GM18508 (cell line): ENCODE measurements at regions not wholly inside any gene's neighbourhood (a gene's known extent, or its start where the extent isn't known, plus 50 kb on each side); places are given as distances from the start of the nearest gene placed in this dataset.

Experiments used
- ATAC-seq: cut with Tn5 transposase; IDR thresholded peaks from one replicate; pipeline ENCODE4 v1.9.1; 2021; ENCODE audit warnings: moderate number of reproducible peaks; ENCODE audit not compliant: insufficient read depth, unreplicated experiment

DNA sequence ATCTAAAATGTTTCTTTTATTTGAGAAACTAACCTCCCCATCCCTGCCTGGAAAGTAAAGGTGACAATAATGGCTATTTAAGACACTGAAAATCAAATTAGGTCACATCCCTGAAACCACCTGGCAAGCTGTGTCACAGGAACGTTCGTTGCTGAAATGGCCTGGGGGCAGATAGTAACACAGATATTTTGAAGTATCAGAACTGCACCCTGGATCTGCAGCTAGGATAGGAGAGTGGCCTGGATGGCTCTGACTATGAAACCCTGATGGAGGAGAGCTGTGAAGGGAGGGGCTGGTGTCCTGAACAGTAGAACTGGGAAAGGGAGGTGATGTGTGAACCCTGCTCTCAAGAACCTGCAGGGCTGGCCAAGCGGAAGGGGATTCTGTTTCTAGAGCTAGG lies 648.3 kb upstream of the CFAP20DC start:
- ATAC-seq, result no peak

DNA sequence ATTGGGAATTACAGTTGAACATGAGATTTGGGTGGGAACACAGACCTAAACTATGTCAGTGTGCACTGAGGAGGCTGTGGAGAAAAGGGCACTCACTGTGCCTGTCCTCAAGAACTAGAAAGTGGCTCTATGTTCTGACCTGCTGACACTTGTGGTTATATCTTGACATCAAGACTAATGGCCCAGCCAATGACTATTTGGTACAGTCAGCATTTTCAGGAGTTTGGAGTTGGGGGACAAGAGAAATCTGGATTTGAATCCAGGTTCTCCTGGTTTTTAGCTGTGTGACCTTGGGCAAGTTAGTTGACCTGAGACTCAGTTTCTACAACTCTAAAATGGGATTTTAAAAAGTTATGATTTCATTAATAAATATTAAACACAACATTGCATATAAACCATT lies 647.0 kb upstream of the CFAP20DC start:
- ATAC-seq, result no peak

DNA sequence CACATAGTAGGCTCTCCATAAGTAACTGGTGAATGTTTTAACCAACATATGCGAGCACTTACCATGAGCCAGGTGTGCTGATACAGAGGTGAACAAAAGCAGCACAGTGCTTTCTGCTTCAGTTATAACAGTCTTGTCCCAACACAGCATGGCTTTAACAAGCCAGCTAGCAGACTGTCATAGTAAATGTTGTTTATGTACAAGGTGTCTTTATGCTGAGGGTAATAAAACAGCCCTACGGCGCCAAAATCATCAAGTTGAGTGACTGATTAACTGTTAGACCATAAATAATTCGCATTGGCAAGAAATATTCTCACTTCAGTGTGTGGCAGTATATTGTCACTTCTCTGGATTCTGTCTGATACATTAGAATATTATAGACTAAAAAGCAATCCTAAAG lies 646.0 kb upstream of the CFAP20DC start:
- no peak for ATAC-seq

DNA sequence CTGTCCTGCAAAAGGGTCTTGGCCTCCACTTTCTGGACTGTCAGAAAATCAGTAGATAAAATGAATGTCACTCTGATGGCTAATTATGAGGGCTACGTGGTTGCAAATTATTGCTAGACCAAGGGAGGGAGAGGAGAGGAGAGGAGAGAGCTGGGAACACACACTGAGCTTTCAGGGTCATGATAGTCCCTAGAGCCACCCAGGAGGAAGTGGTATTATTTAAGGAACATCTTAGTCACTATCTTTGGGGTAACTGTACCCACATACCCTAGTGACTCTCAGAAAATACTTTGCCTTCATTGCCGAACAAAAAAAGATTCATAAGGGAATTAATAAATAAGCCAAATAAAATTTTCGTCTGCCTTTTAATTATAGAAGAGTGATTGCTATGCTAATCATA lies 642.3 kb upstream of the CFAP20DC start:
- no peak for ATAC-seq

DNA sequence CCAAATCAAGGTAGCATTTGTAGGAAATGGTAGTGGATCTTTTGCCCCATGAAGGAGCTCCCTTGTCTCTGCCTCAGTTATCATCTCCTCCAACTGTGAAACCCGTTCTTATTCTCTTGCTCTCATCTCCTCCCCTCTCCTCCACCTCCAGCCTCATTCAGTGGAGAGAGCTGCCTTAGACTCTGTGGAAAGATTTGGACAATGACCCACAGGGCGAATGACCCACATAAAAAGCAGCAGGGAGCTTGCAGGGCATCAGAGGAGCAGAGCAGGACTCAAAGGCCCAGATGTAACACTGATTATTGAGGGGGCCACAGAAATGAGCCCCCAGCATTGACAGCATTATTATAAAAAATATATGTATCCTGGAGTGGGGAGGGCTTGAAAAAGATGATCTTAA lies 641.1 kb upstream of the CFAP20DC start:
- ATAC-seq, result no peak

DNA sequence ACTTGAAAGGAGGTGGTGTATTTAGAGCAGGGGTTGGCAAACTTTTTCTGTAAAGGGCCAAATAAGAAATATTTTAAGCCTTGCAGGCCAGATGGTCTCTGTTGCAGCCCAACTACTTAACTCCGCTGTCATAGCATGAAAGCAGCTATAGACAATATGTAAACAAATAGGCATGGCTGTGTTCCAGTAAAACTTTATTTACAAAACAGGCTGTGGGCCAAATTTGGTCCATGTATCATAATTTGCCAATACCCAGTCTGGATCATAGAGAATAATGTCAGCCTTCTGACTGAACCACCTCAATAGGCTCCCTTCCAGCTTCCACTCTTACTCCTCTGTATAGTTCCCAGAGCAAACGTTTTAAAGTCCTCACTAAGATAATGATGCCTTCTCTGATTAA lies 638.8 kb upstream of the CFAP20DC start:
- no peak for ATAC-seq

DNA sequence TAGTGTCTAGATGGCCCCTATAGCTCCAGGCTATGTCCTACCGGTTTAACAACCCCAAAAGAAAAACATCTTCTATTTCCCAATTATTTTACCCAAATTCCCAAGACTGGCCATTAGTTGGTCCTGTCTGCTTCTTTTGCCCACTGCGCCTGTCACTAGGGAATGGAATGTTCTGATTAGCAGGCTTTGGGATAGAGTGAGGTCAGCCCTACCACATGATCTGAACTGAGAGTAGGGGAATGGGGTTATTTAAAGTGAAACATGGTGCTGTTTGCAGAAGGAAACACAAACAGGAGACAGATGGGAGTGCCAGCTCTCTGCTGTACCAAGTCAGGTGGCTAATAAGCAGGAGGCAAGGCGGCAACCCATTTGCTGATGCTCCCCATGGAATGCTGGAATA lies 635.6 kb upstream of the CFAP20DC start:
- ATAC-seq, result no peak

DNA sequence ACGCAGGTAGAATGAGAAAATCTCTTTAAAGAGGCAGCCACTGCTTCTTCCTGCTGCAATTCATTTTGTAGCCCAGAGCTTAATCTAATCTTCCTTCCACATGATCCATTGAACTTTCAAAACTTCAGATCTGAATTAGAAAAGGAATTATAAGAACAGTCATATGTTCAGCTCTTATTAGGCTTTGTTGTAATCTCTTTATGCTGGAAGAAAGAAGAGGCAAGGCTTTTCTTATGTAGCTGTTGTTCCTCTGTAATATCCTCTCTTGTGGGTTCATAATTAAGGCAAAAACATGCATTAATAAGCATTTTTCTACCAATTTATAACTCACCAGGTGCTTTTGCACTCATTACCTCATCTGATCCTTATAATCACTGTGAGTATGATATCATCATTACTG lies 634.9 kb upstream of the CFAP20DC start:
- no peak for ATAC-seq

DNA sequence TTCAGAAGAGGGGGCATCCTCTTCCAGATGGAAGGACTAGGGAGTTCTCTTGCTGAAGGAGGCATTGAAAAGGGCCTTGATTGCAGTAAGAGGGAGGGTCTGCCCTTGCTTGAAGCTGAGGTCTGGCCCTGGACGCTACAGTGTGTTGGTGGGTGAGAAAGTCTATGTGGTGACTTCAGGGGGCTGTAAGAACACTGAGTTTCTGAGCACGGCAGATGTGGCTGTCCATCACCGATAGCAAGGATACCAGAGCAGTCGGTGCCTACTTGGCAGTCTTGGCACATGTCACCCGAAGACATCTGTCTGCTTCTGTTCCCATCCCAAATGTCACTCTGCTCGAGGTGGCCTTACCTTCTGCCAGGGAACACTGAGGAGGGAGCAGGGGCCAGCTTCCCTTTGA lies 631.1 kb upstream of the CFAP20DC start:
- no peak for ATAC-seq

DNA sequence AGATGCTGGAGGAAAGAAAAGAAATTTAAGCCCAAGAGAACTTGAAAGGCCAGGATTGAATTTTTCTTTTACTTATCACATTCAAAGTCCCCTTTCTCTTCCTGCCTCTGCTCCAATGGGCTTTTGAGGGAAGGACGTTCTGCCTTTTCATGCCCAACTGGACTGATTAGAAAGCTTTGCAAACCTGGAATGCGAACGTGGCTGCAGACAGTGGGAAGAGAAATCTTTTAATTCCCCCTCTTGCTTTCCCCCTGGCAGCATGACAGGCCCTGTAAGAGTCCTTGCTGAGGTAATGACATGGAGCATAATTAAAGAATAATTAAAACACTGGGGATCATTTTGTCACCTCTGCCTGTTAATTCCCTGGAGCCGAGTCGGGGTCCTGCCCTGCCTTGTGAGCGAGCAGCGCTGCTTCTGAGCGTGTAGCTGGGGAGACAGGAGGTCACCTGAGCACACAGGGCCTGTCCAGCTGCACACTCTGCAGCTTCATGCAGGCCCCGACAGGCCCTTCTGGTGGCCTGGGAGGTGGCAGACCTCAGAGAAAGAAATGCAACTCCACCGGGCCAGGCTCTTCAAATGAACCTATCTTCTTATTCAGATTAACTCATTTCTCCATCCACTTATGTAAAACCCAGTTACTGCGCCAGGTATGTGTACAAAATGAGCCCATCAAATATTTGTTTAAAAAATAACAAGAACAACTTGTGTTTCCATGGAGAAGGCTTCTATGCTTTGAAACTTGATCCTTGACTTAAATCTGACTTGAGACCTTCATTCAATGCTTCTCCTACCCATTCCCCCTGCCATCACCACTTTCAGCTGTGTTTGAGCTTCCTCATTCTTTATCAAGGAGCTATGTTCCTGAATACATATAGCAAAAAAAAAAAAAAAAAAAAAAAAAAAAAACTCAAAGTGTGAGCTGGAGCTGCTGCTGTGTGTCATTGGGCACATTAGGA lies 628.2 kb upstream of the CFAP20DC start:
- ATAC-seq, result no peak

DNA sequence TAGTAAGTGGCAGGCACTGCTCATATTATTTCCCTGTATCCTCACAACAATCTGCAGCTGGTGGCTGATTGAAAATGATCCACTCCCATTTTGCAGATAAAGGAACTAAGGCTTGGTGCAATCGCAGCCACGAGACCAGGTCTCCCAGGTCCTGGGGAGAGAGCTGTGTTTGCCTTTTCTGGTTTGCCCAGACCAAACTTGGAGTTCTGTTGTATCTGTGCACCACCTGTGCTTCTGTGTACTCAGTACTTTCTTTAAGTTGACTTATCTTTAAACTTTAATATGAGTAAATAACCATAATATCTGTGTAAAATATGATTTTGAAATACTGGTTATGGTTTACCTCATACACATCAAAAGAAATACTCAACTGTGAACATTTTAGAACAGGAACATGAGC lies 625.7 kb upstream of the CFAP20DC start:
- no peak for ATAC-seq

DNA sequence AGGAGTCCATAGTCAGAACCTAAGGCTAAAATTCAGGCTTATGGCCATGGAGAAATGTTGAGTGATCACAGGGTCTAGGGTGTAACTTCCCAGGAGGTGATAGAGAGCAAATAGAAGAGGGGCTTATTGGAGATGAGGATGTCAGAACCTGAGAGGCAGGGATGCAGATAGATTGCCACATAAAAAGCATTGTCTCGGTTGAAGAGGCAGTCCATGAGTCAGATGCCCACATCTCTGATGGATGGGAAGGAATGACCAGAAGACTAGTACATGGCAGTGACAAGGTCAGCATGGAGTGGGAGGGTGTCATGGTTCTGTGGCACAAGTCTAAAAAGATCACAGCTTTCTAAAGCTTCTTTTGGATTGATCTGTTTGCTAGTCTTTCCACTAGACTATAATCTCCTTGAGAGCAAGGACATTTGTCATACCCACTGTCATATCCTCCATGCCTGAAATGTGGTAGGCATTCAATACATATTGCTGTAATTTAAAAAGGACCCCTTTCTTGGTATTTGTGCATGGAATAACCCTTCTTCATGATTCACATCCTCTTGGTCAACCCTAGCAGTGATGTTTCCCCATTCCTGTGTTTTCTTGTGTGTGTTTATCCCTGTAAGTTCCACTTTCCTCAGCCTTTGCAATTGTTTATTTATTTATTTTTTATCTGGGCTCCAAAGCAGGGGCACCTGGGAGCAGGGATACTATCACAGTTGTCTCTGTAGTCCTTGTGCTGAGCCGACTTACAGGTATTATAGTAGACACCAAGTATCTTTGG lies 613.4 kb upstream of the CFAP20DC start:
- no peak for ATAC-seq

DNA sequence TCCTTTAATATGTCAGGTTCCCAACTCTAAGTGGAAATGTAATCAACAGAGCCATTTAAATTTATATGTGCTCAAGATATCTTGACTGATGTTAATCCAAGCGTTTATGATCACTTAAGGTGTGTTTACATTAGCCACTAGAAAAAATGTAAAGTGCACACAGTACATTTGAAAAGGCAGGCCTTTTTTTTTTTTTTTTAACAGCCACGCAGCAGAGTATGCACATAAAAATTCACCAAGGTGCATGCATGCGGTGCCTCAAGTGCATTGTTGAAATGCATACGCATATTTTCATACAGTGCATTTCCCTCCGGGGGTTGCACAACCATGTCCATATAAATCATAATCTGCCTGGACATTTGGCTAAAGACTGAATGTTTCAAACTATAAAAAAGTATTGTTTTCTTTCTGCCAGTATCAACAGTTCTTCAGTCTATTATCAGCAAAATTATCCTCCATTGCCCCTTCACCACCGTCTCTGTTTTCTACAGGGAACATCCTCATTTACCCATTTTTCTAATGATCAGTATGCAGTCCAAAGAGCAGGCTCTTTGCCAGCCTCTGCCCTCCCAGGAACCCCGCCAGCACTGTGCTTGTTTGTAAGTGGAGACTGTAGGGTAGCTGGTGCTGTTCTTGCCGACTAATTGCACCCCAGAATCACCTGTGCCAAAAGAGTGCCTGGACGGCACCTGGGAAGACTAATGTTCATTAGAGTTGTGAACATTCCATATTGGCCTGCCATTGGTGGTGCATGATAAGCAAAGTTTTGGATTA lies 611.2 kb upstream of the CFAP20DC start:
- ATAC-seq, result no peak

DNA sequence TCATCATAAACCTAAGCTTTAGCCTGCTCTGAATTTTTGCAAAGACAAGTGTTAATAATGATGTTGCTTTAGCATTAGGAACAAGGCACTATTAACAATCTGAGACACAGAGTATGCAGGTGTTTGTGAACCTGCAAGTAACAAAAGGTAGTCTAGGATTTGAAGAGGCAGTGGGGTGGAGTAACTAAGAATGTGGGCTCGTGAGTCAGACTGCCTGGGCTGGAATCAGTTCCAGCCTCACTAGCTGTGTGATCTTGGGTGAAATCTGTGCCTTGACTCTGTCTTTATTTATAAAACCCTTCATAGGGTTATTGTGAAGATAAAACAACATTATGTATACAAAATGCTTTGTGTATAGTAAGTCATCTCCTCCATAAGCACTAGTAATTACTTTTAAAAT lies 610.6 kb upstream of the CFAP20DC start:
- ATAC-seq, result no peak

DNA sequence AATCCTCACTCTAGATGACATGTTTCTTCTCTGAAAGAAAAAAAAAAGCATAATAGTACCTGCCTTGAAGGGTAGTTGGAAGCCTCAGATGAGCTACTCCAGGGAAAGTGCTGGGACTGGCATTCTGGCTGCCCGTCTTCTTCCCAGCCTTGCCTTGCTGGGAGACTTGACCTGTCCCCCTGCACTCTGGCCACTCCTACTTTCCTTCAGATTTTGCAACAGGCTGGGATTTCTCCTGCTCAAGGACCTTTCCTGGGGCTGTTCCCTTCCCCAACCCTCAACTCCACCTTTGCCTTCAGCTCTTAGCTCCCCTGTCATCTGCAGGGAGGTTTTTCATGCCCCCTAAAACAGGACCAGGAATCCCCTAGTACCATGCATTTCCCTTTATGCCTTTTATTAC lies 609.9 kb upstream of the CFAP20DC start:
- no peak for ATAC-seq

DNA sequence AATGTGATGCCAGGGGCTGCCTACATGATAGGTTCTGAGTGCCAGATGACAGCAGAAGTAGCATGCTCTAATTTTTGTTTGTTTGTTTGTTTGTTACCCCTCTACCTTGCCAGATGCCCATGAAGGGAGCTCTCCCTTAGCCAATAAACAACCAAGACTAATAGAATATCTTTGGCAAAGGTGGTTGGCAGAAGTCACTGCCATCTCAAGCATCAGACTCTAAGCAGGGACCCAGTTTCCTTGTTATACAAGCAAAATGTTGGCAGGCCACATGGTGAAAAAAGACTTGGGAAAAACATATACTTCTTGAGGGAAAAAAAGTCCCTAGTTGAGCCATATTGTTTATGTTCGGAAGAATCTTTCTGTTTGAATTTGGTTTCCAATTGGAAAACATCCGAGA lies 609.0 kb upstream of the CFAP20DC start:
- no peak for ATAC-seq

DNA sequence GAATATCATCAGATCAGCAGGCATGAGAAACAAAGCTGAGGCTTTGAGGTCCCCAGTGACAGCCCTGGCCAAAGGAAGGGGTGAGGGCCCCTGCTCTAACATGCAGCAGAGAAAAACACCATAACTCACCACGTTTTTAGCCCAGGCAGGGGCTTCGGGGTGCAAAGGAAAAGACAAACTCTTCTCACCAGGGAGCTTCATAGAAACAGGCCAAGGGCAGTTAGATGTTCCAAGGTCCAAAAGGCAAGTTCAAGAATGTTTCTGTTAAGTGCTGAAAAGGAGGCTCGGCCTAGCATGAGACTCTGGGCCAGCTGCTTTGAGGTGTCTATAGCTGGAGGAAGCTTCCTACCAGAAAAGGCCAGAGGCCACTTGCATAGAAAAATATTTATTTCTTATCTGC lies 608.4 kb upstream of the CFAP20DC start:
- ATAC-seq, result no peak

DNA sequence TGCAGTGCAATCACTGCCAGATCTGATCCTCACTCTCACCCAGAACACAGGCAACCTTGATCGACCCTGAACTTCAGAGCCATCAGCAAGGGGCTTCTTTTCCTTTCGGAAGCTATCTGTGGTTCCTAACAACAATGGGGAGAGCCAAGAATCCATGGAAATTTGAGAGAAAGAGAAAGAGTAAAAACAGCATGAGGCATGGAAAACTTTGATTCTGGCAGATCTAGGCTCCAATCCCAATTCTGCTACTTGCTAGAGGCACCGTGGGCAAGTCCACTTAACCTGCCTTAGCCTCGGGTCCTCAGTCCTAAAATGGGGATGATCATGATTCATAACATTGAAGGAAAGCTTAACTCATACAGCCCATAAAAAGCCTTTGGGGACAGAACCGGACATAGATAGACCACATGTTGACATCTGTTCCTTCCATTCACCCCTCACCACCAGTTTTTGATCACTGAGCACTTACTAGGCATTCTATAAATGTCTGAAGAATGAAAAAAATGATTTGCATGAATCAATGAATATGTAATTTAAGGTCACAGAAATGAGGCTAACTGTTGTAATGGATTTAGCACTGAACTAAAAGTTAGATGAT lies 605.7 kb upstream of the CFAP20DC start:
- ATAC-seq, result no peak

DNA sequence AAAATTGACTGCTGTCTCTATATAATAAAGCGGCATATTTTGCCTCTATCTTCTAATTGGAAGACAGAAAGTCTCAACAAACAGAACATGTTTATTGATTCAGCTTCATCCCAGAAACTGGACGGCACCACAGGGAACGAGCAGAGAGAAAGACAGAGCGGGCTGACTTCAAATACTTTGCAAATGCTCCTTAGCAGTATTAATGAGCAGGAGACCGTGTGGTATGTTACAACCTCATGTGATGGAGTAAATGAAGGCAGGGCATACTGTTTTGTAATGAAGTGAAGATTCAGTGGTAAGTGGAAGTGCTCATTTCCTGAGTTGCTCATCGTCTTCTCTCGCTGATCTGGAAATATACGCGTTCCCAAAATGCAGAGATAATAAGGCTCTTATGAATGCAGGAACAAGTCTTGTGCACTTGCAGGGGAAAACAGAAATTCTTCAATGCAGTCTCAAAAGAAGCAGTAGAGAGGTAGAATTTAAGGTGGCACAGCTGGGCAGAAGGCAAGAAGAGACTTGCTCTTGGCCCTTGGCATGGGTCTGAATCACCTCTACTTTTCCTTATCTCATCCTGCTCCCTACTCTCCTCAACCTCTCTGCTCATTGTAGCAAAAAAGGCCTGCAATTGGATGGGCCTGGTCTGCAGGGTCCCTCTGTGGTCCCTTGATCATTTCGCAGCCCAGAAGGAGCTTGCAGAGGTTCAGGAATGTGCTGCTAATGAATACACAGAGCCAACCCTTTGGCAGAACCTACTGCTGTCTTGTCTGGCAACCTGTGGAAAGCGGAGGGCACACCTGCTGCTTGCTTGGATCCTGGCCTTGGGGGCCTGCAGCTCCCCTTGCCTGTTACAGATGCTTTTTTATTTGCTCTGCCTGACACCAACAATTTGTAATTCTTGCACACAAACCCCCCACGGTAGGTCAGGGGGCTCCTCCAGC lies 604.9 kb upstream of the CFAP20DC start:
- ATAC-seq, result no peak
